Right renal pelvis (tissue), 4 donors: ENCODE measurements at regions not wholly inside any gene's neighbourhood (a gene's known extent, or its start where the extent isn't known, plus 50 kb on each side); places are given as distances from the start of the nearest gene placed in this dataset.

Source experiments
- DNase-seq, 4 donors: peaks; one replicate each; pipeline ENCODE4 v3.0.0-alpha.2; 2013; ENCODE audit warnings: low read depth in 4 of 4, low spot score in 3 of 4, missing footprints in 1 of 4

- DNase-seq: no peak
Measured at GRCh38 chr4:25569716-25570115, 85.9 kb upstream of the SLC34A2 start.

DNA sequence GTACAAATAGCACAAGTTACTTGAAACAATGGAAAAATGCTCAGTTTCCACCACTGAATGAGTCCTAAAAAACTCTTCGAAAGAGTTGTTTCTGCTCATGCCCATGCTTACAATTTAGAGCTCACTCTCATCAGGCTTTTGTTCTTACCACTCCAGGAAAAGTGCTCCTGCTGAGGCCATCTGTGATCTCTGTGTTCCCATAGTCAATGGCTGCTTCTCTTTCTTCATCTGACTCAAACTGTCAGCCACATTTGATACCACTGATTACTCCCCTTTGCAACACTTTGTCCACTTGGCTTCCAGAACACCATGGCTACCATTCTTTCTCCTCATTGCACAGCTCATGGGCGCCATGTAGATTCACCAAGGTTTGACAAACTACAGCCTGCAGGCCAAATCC is 80.0 kb upstream of the SLC34A2 start:
- DNase-seq: no peak

GRCh38 chr4:25578432-25578831 is 77.2 kb upstream of the SLC34A2 start:
- no peak for DNase-seq

DNA sequence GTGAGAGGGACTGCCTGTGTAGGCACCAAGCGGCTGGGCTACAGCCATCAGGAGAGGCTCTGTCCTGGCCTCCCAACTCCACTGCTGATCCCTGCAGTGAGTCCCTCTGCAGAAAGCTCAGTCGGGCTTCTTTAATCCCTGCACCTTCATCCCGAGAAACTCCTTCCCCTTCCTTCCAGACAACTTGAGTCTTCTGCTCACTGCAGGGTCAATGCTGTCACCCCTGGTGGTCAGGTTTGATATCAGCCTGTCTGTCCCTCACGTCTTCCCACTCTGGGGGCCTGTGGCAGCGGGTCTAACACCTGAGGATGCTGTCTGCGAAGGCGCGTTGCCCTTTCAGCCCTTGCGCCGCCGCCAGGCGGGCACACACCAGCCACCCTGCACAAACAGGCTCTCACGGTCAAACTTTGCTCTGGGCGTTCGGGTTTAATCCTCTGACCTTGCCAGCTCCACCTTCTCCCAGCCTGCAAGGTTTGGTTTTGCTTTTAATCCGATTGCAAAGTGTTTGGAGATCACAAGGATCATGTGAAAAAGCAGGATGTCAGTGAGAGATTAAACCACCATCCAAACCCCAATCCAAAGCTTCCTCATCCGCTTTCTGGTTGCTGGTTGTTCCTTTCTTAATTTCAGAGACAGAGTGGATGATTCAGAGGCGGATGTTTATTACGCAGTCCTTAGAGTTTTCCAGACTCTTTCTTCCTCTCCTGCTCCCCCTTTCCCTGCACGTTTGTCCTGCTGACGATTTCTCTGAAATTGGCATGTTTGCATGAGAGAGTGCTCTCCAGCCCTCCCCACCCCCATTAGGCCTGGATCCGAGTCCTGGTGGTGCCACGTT is 74.8 kb upstream of the SLC34A2 start:
- DNase-seq: no peak

GRCh38 chr4:25585901-25586523 is 69.6 kb upstream of the SLC34A2 start:
- DNase-seq: no peak

GRCh38 chr4:25588206-25588605 is 67.4 kb upstream of the SLC34A2 start:
- DNase-seq: no peak

- DNase-seq: no peak
Measured at GRCh38 chr4:25590171-25590570, 65.5 kb upstream of the SLC34A2 start.

DNA sequence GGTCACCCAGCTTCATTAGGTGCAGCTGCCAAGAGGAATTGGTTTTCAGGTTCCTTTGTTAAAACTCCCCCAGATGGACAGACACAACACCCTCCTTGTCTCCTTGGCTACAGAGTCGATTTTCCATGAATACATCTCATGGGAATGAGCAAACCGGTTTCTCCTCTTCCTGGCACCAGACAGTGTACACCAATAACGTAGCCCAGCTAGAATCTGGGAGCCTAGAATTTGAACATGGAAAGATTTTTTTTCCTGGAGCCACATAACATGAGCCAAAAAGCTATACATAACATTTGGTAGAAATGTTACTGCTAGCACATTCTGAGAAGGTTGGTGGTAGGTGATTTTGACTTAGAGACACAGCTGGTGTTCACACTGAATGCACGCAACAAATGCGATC is 62.9 kb upstream of the SLC34A2 start:
- no peak for DNase-seq
